Activated CD4-positive, alpha-beta T cell treated with anti-CD3 and anti-CD28 coated beads for 1 hour (primary cell): ENCODE measurements at regions not wholly inside any gene's neighbourhood (a gene's known extent, or its start where the extent isn't known, plus 50 kb on each side); places are given as distances from the start of the nearest gene placed in this dataset.

Experiments used
- DNase-seq: peaks from one replicate; pipeline ENCODE4 v3.0.0-alpha.2; 2020

- no peak for DNase-seq
These were observed 92.9 kb upstream of the BHLHE23 start for GRCh38 chr20:63099456-63100173.

GRCh38 chr20:63098195-63098810 lies 91.5 kb upstream of the BHLHE23 start:
- DNase-seq, result no peak

- no peak for DNase-seq
These were observed 90.6 kb upstream of the BHLHE23 start for GRCh38 chr20:63097336-63097831.

- no peak for DNase-seq
These were observed 90.0 kb upstream of the BHLHE23 start for GRCh38 chr20:63096681-63097335.

GRCh38 chr20:63095718-63096654 lies 89.2 kb upstream of the BHLHE23 start:
- DNase-seq, result no peak

GRCh38 chr20:63094767-63095499 lies 88.2 kb upstream of the BHLHE23 start:
- no peak for DNase-seq

- DNase-seq, result no peak
These were observed 87.4 kb upstream of the BHLHE23 start for GRCh38 chr20:63093966-63094766.

- no peak for DNase-seq
These were observed 86.0 kb upstream of the BHLHE23 start for GRCh38 chr20:63092660-63093215.

- DNase-seq, result no peak
These were observed 85.3 kb upstream of the BHLHE23 start for GRCh38 chr20:63091901-63092659.

GRCh38 chr20:63090682-63091571 lies 84.2 kb upstream of the BHLHE23 start:
- no peak for DNase-seq

GRCh38 chr20:63090052-63090451 lies 83.3 kb upstream of the BHLHE23 start:
- DNase-seq, result no peak

GRCh38 chr20:63089051-63089907 lies 82.5 kb upstream of the BHLHE23 start:
- DNase-seq, result no peak

GRCh38 chr20:63087872-63088680 lies 81.3 kb upstream of the BHLHE23 start:
- no peak for DNase-seq

- no peak for DNase-seq
These were observed 80.6 kb upstream of the BHLHE23 start for GRCh38 chr20:63087236-63087871.

GRCh38 chr20:63086421-63087235 lies 79.9 kb upstream of the BHLHE23 start:
- no peak for DNase-seq
